ENCODE measurements at regions not wholly inside any gene's neighbourhood (a gene's known extent, or its start where the extent isn't known, plus 50 kb on each side); places are given as distances from the start of the nearest gene placed in this dataset.
"Not testable (repeated sequence)": the region's sequence is repeated elsewhere in the genome, so short reads cannot be mapped to it uniquely, and the experiment has no call there.

GRCh38 chr10:3636356-3637181 is 148.4 kb downstream of the KLF6 start:
- Histone ChIP-seq H3K4me1 (ENCODE audit: insufficient read depth, low read length, poor library complexity, severe bottlenecking) (no peaks in the 10 kb centered on the region), H3K36me3 (ENCODE audit: insufficient read depth, low read length, poor library complexity, severe bottlenecking) (no peaks in the 10 kb centered on the region), H3K27ac (ENCODE audit: low read depth, low read length, poor library complexity, severe bottlenecking) (no peak overlapping the region), H3K9me3 (ENCODE audit: low read depth, low read length, poor library complexity, severe bottlenecking) (no peaks in the 10 kb centered on the region), H3K4me3 (ENCODE audit: low read depth, low read length, poor library complexity, severe bottlenecking) (no peak overlapping the region), H3K27me3 (replicated peaks; ENCODE audit: insufficient read depth, low read depth, low read length, poor library complexity) (no peaks in the 10 kb centered on the region)
- ChIA-PET CTCF (no interaction called here), POLR2A (ENCODE audit: low non-redundant PET) (no interaction called here)
- intact Hi-C loops (cut with micrococcal nuclease; ENCODE audit: unreplicated experiment), result no loop called here
- no peak for DNase-seq (ENCODE audit: low spot score)
- TF ChIP-seq EZH2 (IDR thresholded peaks at IDR 0.05; ENCODE audit: borderline replicate concordance, low read depth, low read length, poor library complexity, severe bottlenecking) (no peak), CTCF (conservative IDR thresholded peaks at IDR 0.05; ENCODE audit: low read depth, low read length) (no peak)
- no TSS peak for BruUV-seq (replicated peaks)

- TF ChIP-seq EZH2 (IDR thresholded peaks at IDR 0.05; ENCODE audit: borderline replicate concordance, low read depth, low read length, poor library complexity, severe bottlenecking) (no peak), CTCF (conservative IDR thresholded peaks at IDR 0.05; ENCODE audit: low read depth, low read length) (no peak)
- H3K27ac ChIP-seq (ENCODE audit: low read depth, low read length, poor library complexity, severe bottlenecking), result no peak overlapping the region
- H3K9me3 ChIP-seq (ENCODE audit: low read depth, low read length, poor library complexity, severe bottlenecking), result no peaks in the 10 kb centered on the region
- no peak overlapping the region for H3K4me3 ChIP-seq (ENCODE audit: low read depth, low read length, poor library complexity, severe bottlenecking)
- CTCF ChIA-PET, result no interaction called here
- POLR2A ChIA-PET (ENCODE audit: low non-redundant PET), result interaction anchor here (0.6 kb wide), 1 partner anchor 444 kb away, joined by 4 read pairs; no protein-coding TSS in a partner anchor
- H3K36me3 ChIP-seq (ENCODE audit: insufficient read depth, low read length, poor library complexity, severe bottlenecking), result no peaks in the 10 kb centered on the region
- no peaks in the 10 kb centered on the region for H3K4me1 ChIP-seq (ENCODE audit: insufficient read depth, low read length, poor library complexity, severe bottlenecking)
- H3K27me3 ChIP-seq (replicated peaks; ENCODE audit: insufficient read depth, low read depth, low read length, poor library complexity), result no peaks in the 10 kb centered on the region
- no TSS peak for BruUV-seq (replicated peaks)
- no peak for DNase-seq (ENCODE audit: low spot score)
- intact Hi-C loops (cut with micrococcal nuclease; ENCODE audit: unreplicated experiment), result no loop called here
These were observed 149.3 kb downstream of the KLF6 start for GRCh38 chr10:3635697-3636096.

GRCh38 chr10:3635211-3635671 is 149.8 kb downstream of the KLF6 start:
- intact Hi-C loops (cut with micrococcal nuclease; ENCODE audit: unreplicated experiment), result no loop called here
- CTCF ChIA-PET, result no interaction called here

GRCh38 chr10:3634646-3635045 is 150.4 kb downstream of the KLF6 start:
- DNase-seq (ENCODE audit: low spot score); CTCF ChIA-PET; BruUV-seq (replicated peaks): not testable (repeated sequence)

More at GRCh38 chr10:3635211-3635671, 149.8 kb downstream of the KLF6 start:
- POLR2A ChIA-PET (ENCODE audit: low non-redundant PET), result interaction anchor here (0.6 kb wide), 1 partner anchor 444 kb away, joined by 4 read pairs; no protein-coding TSS in a partner anchor
- no peak for DNase-seq (ENCODE audit: low spot score)
- H3K27me3 ChIP-seq (replicated peaks; ENCODE audit: insufficient read depth, low read depth, low read length, poor library complexity), result no peaks in the 10 kb centered on the region
- no peak overlapping the region for H3K27ac ChIP-seq (ENCODE audit: low read depth, low read length, poor library complexity, severe bottlenecking)
- no TSS peak for BruUV-seq (replicated peaks)
- no peak overlapping the region for H3K4me3 ChIP-seq (ENCODE audit: low read depth, low read length, poor library complexity, severe bottlenecking)
- H3K4me1 ChIP-seq (ENCODE audit: insufficient read depth, low read length, poor library complexity, severe bottlenecking), result no peaks in the 10 kb centered on the region
- H3K9me3 ChIP-seq (ENCODE audit: low read depth, low read length, poor library complexity, severe bottlenecking), result no peaks in the 10 kb centered on the region
- no peaks in the 10 kb centered on the region for H3K36me3 ChIP-seq (ENCODE audit: insufficient read depth, low read length, poor library complexity, severe bottlenecking)
- no peak for TF ChIP-seq CTCF (conservative IDR thresholded peaks at IDR 0.05; ENCODE audit: low read depth, low read length)
- TF ChIP-seq EZH2 (IDR thresholded peaks at IDR 0.05; ENCODE audit: borderline replicate concordance, low read depth, low read length, poor library complexity, severe bottlenecking), result no peak

More at GRCh38 chr10:3634646-3635045, 150.4 kb downstream of the KLF6 start:
- H3K27me3 ChIP-seq (replicated peaks; ENCODE audit: insufficient read depth, low read depth, low read length, poor library complexity); intact Hi-C loops (cut with micrococcal nuclease; ENCODE audit: unreplicated experiment); H3K27ac ChIP-seq (ENCODE audit: low read depth, low read length, poor library complexity, severe bottlenecking); H3K4me1 ChIP-seq (ENCODE audit: insufficient read depth, low read length, poor library complexity, severe bottlenecking); H3K4me3 ChIP-seq (ENCODE audit: low read depth, low read length, poor library complexity, severe bottlenecking); H3K36me3 ChIP-seq (ENCODE audit: insufficient read depth, low read length, poor library complexity, severe bottlenecking); POLR2A ChIA-PET (ENCODE audit: low non-redundant PET); H3K9me3 ChIP-seq (ENCODE audit: low read depth, low read length, poor library complexity, severe bottlenecking): not testable (repeated sequence)

Data from A673 (cell line).